ENCODE measurements at regions not wholly inside any gene's neighbourhood (a gene's known extent, or its start where the extent isn't known, plus 50 kb on each side); places are given as distances from the start of the nearest gene placed in this dataset.

- Histone ChIP-seq H3K27ac (no peak overlapping the region), H3K4me3 (no peak overlapping the region), H3K4me2 (no peak overlapping the region), H3K79me2 (ENCODE audit: low read depth) (no peaks in the 10 kb centered on the region), H3K9me3 (ENCODE audit: low read depth) (peaks cover 5% of the 10 kb centered on the region), H3K9ac (no peak overlapping the region), H4K20me1 (ENCODE audit: low read depth) (no peaks in the 10 kb centered on the region), H3K27me3 (no peaks in the 10 kb centered on the region), H3F3A (ENCODE audit: low read depth) (no peaks in the 10 kb centered on the region), H3K36me3 (no peaks in the 10 kb centered on the region), H2AFZ (replicated peaks) (no peak overlapping the region), H3K4me1 (no peaks in the 10 kb centered on the region)
- Mint-ChIP-seq H3K4me3 (no peak overlapping the region), H3K9me3 (peaks cover 4% of the 10 kb centered on the region), H3K36me3 (no peaks in the 10 kb centered on the region), H3K27me3 (ENCODE audit: insufficient read depth, low read depth) (peaks cover 3% of the 10 kb centered on the region), H3K4me1 (peaks cover 4% of the 10 kb centered on the region), H3K27ac (no peak overlapping the region)
- TF ChIP-seq EZH2 (IDR thresholded peaks at IDR 0.05) (no peak), EZH2phosphoT487 (IDR thresholded peaks at IDR 0.05) (no peak), CTCF (IDR thresholded peaks at IDR 0.05) (no peak)
- DNase-seq (ENCODE audit: low spot score): no peak
Observed at GRCh38 chr4:83208371-83209365, 75.9 kb downstream of the COQ2 start.

GRCh38 chr4:83207497-83208101 lies 77.0 kb downstream of the COQ2 start:
- Histone ChIP-seq H3F3A (ENCODE audit: low read depth) (no peaks in the 10 kb centered on the region), H3K4me3 (no peak overlapping the region), H4K20me1 (ENCODE audit: low read depth) (no peaks in the 10 kb centered on the region), H3K9me3 (ENCODE audit: low read depth) (peaks cover 5% of the 10 kb centered on the region), H2AFZ (replicated peaks) (no peak overlapping the region), H3K9ac (no peak overlapping the region), H3K4me2 (no peak overlapping the region), H3K27me3 (no peaks in the 10 kb centered on the region), H3K79me2 (ENCODE audit: low read depth) (no peaks in the 10 kb centered on the region), H3K27ac (no peak overlapping the region), H3K36me3 (no peaks in the 10 kb centered on the region), H3K4me1 (no peaks in the 10 kb centered on the region)
- peaks cover 4% of the 10 kb centered on the region for H3K9me3 Mint-ChIP-seq
- H3K27ac Mint-ChIP-seq: no peak overlapping the region
- H3K4me1 Mint-ChIP-seq: peaks cover 4% of the 10 kb centered on the region
- peaks cover 3% of the 10 kb centered on the region for H3K27me3 Mint-ChIP-seq (ENCODE audit: insufficient read depth, low read depth)
- H3K36me3 Mint-ChIP-seq: no peaks in the 10 kb centered on the region
- no peak for DNase-seq (ENCODE audit: low spot score)
- TF ChIP-seq EZH2 (IDR thresholded peaks at IDR 0.05): no peak
- H3K4me3 Mint-ChIP-seq: no peak overlapping the region

GRCh38 chr4:83205760-83206159 lies 78.8 kb downstream of the COQ2 start:
- peaks cover 4% of the 10 kb centered on the region for H3K9me3 Mint-ChIP-seq
- no peaks in the 10 kb centered on the region for H3K36me3 ChIP-seq
- H3K4me3 ChIP-seq: no peak overlapping the region
- H3K27ac ChIP-seq: no peak overlapping the region
- peaks cover 3% of the 10 kb centered on the region for H3K27me3 Mint-ChIP-seq (ENCODE audit: insufficient read depth, low read depth)
- peaks cover 5% of the 10 kb centered on the region for H3K9me3 ChIP-seq (ENCODE audit: low read depth)
- no peaks in the 10 kb centered on the region for H3K4me1 ChIP-seq
- H3K27me3 ChIP-seq: no peaks in the 10 kb centered on the region
- H3K79me2 ChIP-seq (ENCODE audit: low read depth): no peaks in the 10 kb centered on the region
- no peak for TF ChIP-seq EZH2phosphoT487 (IDR thresholded peaks at IDR 0.05)
- no peak for TF ChIP-seq CTCF (IDR thresholded peaks at IDR 0.05)
- no peak for TF ChIP-seq EZH2 (IDR thresholded peaks at IDR 0.05)
- no peaks in the 10 kb centered on the region for H3F3A ChIP-seq (ENCODE audit: low read depth)
- H3K27ac Mint-ChIP-seq: no peak overlapping the region
- H3K4me2 ChIP-seq: no peak overlapping the region
- no peak overlapping the region for H2AFZ ChIP-seq (replicated peaks)
- H3K4me1 Mint-ChIP-seq: peaks cover 4% of the 10 kb centered on the region
- DNase-seq (ENCODE audit: low spot score): no peak
- no peaks in the 10 kb centered on the region for H4K20me1 ChIP-seq (ENCODE audit: low read depth)
- H3K36me3 Mint-ChIP-seq: no peaks in the 10 kb centered on the region
- no peak overlapping the region for H3K4me3 Mint-ChIP-seq
- H3K9ac ChIP-seq: no peak overlapping the region
